Fibroblast of villous mesenchyme (primary cell): ENCODE measurements at regions not wholly inside any gene's neighbourhood (a gene's known extent, or its start where the extent isn't known, plus 50 kb on each side); places are given as distances from the start of the nearest gene placed in this dataset.
"Not testable (repeated sequence)": the region's sequence is repeated elsewhere in the genome, so short reads cannot be mapped to it uniquely, and the experiment has no call there.

Source experiments
- DNase-seq: peaks from one replicate; pipeline ENCODE4 v3.0.0-alpha.2; 2010; ENCODE audit warnings: low read depth
- H3K4me3 ChIP-seq: 2 replicates; pipeline ENCODE4 v1.5.1; 2011; ENCODE audit warnings: low read depth, mild to moderate bottlenecking, low read length
- CTCF ChIP-seq: IDR thresholded peaks from 2 replicates; pipeline ENCODE4 v1.5.1; 2012; ENCODE audit warnings: low read depth, mild to moderate bottlenecking, low read length; ENCODE audit not compliant: insufficient read depth

- H3K4me3 ChIP-seq = no peak overlapping the region
- TF ChIP-seq CTCF = no peak
- DNase-seq = no peak
Observed at GRCh38 chr5:120927950-120928530, 463.9 kb downstream of the PRR16 start.

DNA sequence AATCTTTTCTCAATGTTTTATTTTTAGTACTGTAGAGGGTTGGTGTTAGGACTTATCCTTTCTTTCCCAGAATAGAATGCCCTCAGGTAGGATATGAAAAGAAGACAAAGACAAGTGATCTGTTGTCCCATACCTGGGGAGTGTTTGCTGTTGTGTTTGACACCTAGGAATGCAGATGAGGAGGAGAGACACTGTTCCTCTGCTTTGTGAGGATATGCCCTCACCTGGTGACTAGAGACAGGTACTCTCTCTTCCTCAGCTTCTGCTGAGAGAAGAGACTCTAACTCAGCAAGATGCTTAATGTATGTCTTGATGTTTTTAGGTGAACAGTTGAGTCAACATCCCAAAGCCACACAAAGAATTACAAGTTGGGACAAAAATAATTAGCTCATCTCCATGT, 468.4 kb downstream of the PRR16 start:
- no peak overlapping the region for H3K4me3 ChIP-seq
- no peak for TF ChIP-seq CTCF
- no peak for DNase-seq

DNA sequence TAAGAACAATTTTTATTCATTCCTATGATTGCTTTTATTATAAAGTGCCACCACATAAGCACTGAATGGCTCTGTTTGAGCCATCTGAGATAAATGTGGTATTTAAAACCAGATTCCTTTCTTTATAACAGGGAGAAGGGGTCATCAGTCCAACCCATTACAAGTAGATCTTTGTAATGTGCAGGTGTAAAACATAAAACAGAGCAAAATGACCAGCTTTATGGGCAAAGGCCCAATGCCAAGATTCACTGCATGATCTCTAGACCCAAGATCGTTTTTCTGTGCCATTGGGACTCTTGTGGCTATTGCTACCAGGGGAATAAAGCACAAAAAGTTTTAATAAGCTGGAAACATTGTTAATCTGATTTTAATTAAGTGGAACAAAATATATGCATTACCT, 469.9 kb downstream of the PRR16 start:
- no peak for DNase-seq
- no peak for TF ChIP-seq CTCF
- H3K4me3 ChIP-seq = no peak overlapping the region

GRCh38 chr5:120936652-120937051, 472.6 kb downstream of the PRR16 start:
- no peak for DNase-seq
- no peak overlapping the region for H3K4me3 ChIP-seq
- TF ChIP-seq CTCF = no peak

DNA sequence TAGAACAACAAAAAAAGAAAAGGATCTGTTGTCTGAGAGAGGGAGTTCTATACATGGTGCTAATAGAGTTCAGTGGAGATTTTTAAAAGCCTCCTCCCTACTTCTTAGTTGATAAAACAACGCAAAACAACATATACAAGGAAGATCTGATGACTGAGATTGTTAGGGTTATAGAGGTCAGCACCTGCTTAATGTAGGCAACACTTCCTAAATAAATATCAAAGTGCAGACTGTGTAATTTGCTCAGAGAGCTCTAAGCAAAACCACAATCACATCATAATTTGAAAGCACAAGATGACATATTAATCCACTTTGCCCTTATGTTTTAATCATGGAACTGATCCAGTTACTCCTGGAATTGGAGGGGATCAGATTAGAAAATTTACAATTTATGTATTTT, 474.5 kb downstream of the PRR16 start:
- no peak for TF ChIP-seq CTCF
- DNase-seq = no peak
- no peak overlapping the region for H3K4me3 ChIP-seq

- TF ChIP-seq CTCF = no peak
- no peak overlapping the region for H3K4me3 ChIP-seq
- no peak for DNase-seq
Observed at GRCh38 chr5:120942596-120943350, 478.7 kb downstream of the PRR16 start.

GRCh38 chr5:120949596-120949995, 485.5 kb downstream of the PRR16 start:
- DNase-seq = not testable (repeated sequence)

DNA sequence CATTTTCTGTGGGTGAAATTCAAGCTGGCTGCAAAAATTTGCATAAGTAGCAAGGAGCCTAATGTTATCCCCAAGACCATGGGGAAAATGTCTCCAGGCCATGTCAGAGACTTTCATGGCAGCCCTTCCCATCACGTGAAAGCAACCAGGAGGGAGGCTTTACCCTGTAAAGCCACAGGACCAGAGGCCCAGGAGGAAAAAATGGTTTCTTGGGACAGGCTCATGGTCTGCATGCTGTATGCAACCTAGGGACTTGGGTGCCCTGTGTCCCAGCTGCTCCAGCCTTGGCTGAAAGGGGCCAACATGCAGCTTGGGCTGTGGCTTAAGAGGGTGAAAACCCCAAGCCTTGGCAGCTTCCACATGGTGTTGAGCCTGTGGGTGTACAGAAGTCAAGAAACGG, 489.3 kb downstream of the PRR16 start:
- H3K4me3 ChIP-seq, DNase-seq: not testable (repeated sequence)

More at GRCh38 chr5:120949596-120949995, 485.5 kb downstream of the PRR16 start:
- not testable (repeated sequence) for H3K4me3 ChIP-seq
